Astrocyte of the spinal cord (primary cell): ENCODE measurements at regions not wholly inside any gene's neighbourhood (a gene's known extent, or its start where the extent isn't known, plus 50 kb on each side); places are given as distances from the start of the nearest gene placed in this dataset.
A peak's percentile ranks its signal among the peaks of the same experiment; 100 is the strongest.
"Not testable (repeated sequence)": the region's sequence is repeated elsewhere in the genome, so short reads cannot be mapped to it uniquely, and the experiment has no call there.

Experiments used
- DNase-seq: peaks from one replicate; pipeline ENCODE4 v3.0.0; 2011; ENCODE audit warnings: low read depth, low spot score
- H3K4me3 ChIP-seq: 2 replicates; pipeline ENCODE4 v1.5.1; 2011; ENCODE audit warnings: low read depth, mild to moderate bottlenecking, low read length, moderate library complexity
- in situ Hi-C: cut with HindIII; loops from 2 replicates; pipeline ENCODE4 v1.10.0; 2017; ENCODE audit warnings: low sequenced_read_pairs
- TF ChIP-seq, protein P1 (sequence below): IDR thresholded peaks from 2 replicates; pipeline ENCODE4 v1.5.1; 2012; ENCODE audit warnings: low read depth, mild to moderate bottlenecking, low read length, inconsistent platforms

DNA sequence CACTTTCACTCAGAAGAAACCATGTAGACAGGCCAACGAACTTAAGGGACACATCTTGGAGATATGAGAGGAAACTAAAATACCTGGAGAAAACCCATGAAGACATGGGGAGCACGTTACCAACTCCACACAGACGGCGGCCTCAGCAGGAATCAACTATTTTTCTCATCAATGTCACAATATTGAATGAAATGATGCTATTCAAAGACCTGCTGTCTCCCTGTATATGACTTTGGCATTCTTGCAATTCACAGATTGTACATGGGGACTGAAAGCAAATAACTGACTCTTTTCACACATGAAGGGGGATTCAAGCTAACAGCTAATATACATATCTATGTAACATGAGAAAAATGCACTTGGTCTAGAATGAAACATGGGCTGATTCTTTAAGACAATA, 869.0 kb downstream of the NXPH1 start:
- no peak for DNase-seq
- no peak overlapping the region for H3K4me3 ChIP-seq
- in situ Hi-C loops = no loop called here
- TF ChIP-seq, protein P1, sequence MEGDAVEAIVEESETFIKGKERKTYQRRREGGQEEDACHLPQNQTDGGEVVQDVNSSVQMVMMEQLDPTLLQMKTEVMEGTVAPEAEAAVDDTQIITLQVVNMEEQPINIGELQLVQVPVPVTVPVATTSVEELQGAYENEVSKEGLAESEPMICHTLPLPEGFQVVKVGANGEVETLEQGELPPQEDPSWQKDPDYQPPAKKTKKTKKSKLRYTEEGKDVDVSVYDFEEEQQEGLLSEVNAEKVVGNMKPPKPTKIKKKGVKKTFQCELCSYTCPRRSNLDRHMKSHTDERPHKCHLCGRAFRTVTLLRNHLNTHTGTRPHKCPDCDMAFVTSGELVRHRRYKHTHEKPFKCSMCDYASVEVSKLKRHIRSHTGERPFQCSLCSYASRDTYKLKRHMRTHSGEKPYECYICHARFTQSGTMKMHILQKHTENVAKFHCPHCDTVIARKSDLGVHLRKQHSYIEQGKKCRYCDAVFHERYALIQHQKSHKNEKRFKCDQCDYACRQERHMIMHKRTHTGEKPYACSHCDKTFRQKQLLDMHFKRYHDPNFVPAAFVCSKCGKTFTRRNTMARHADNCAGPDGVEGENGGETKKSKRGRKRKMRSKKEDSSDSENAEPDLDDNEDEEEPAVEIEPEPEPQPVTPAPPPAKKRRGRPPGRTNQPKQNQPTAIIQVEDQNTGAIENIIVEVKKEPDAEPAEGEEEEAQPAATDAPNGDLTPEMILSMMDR = no peak

DNA sequence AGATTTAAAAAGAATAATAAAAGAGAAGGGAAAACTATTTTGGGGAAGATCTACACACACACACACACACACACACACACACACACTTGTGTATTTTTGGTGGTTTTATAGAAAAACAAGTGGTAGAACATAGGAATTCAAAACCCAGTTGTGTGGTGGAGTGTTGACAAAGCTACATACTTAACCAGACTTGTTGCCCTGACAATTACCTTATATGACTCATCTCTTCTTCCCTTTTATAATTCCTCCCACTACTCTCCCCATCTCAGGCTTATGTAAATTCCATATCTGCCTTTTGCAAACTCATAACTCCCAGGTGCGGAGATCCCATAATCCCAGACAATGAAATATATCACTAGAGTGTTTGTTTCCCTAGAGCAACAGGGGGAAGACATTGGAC, 873.7 kb downstream of the NXPH1 start:
- in situ Hi-C loops = no loop called here

DNA sequence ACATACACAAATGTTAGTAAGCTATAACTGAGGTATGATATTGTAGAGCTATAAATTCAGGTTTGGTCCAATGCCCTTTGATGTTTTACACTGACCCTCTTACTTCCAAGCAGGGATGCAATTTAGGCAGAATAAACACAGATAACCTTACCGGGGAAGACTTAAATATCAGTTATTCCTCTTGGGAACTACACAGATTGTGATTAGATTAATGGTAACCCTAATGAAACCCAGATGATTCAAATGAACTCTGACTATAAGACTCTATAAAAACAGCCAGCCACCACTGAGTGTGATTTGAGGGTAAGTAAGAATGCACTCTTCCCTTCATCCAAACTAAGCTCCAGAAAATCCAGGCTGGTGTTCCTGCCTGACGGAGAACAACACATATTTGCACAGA, 891.1 kb downstream of the NXPH1 start:
- DNase-seq = no peak
- no peak overlapping the region for H3K4me3 ChIP-seq
- in situ Hi-C loops = no loop called here
- TF ChIP-seq, protein P1 = no peak

More for the DNA sequence above, 873.7 kb downstream of the NXPH1 start:
- TF ChIP-seq, protein P1 = no peak
- peak; percentile 36 for DNase-seq
- H3K4me3 ChIP-seq = no peak overlapping the region

DNA sequence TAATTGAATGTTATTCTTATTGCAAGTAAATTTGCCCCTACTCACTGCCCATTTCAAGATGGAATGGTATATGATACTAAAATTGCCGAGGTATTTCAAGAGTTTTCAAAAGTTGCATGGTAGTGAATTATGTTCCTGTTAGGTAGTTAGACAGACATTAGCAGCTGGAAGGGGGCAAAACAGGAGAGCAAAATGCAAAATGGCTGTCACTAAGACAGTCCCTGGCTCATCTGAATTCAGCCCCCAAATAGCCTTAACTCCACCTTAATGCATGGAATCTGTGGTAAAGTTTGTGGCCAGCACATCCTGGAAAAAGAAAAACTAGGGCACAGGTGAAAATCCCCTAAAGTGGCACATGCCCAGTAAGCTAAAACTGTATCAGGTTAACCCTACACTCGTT, 894.9 kb downstream of the NXPH1 start:
- TF ChIP-seq, protein P1 = no peak
- no peak overlapping the region for H3K4me3 ChIP-seq
- DNase-seq = no peak
- in situ Hi-C loops = no loop called here

DNA sequence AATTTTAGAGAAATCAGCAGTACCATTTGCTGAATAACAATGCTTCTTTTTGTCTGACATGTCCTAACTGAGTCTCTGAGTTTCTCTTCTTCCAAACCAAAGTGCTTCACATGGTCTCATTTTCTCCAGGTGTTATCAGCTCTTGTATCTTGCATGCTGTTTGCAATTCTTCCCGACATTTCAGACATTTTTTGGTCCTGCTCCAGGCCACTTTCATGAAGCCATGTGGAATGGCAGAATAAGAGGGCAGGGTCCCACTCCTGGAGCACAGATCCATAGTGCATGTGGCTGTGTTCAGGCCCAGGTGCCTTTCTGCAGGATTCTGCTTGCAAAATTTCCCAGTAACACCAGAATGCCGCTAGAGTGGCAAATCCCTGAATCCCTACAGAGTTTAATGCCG, 916.2 kb downstream of the NXPH1 start:
- TF ChIP-seq, protein P1 = no peak

DNA sequence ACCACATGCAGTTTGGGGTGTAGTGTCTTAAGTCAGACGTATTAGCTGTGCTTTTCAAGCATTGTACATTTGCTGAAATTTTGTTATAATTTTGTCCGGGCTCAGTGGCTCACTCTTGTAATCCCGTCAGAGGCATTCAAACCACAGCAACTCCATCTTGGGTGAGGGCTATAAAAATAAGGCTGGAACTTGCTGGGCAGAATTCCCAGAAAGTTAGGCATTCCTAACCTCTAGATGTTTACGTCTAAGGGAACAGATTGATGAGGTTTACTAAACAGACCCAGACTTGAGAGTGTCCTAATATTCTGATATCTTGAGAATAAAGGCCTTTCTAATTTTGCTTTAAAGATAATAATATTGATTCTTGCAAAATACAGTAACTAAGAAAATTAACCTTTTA, 957.8 kb downstream of the NXPH1 start:
- peak; percentile 44 for DNase-seq
- in situ Hi-C loops = no loop called here
- no peak overlapping the region for H3K4me3 ChIP-seq
- TF ChIP-seq, protein P1 = no peak

More for the DNA sequence above, 916.2 kb downstream of the NXPH1 start:
- in situ Hi-C loops = no loop called here
- DNase-seq = no peak
- H3K4me3 ChIP-seq = no peak overlapping the region

DNA sequence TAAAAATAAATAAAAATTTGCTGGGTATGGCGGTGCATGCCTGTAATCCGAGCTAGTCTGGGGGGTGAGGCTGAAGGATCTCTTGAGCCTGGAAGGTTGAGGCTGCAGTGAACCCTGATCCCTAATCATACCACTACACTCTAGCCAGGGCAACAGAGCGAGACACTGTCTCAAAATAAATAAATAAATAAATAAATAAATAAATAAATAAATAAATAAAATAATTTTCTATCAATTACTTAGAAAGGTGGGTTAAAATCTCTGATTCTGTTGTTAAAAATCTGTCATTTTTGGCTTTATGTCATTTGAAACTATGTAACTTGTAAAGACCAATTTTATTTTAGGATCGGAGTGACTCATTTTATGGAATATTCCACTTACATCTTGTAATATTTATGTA, 958.6 kb downstream of the NXPH1 start:
- TF ChIP-seq, protein P1 = no peak
- in situ Hi-C loops = no loop called here
- DNase-seq = no peak
- H3K4me3 ChIP-seq = no peak overlapping the region

DNA sequence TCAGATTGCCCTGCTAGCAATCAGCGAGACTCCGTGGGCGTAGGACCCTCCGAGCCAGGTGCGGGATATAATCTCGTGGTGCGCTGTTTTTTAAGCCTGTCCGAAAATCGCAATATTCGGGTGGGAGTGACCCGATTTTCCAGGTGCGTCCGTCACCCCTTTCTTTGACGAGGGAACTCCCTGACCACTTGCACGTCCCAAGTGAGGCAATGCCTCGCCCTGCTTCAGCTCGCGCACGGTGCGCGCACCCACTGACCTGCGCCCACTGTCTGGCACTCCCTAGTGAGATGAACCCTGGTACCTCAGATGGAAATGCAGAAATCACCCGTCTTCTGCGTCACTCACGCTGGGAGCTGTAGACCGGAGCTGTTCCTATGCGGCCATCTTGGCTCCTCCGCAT, 971.0 kb downstream of the NXPH1 start:
- in situ Hi-C loops, H3K4me3 ChIP-seq, DNase-seq: not testable (repeated sequence)
